Spleen (tissue), 7 donors: ENCODE measurements at regions not wholly inside any gene's neighbourhood (a gene's known extent, or its start where the extent isn't known, plus 50 kb on each side); places are given as distances from the start of the nearest gene placed in this dataset.

Source experiments
- CTCF ChIP-seq, 11 experiments: fragments of 200-600 bp in 7 of 11; fragments of 450-650 bp in 4 of 11; sonication (generic) in 4 of 11; IDR thresholded peaks in 8 of 11; conservative IDR thresholded peaks in 3 of 11; 1 replicate in 7 of 11; 2 replicates in 4 of 11; pipeline versions ENCODE4 v1.4.0 to v1.8.0; 2016 to 2021; ENCODE audit warnings: antibody characterized with exemption in 11 of 11, inconsistent platforms in 4 of 11, mild to moderate bottlenecking in 1 of 11
- POLR2A ChIP-seq, 3 donors: fragments of 450-650 bp; IDR thresholded peaks; one replicate each; pipeline ENCODE4 v1.5.1; 2017; ENCODE audit warnings: antibody characterized with exemption in 3 of 3, mild to moderate bottlenecking in 1 of 3
- donor health status: DM: no; HTN: no; CAD: no; lungs with moderate emphysema.
- donor health status: DM: no; HTN: no; CAD: no.
- donor health status: DM: no; HTN: no; CAD: no.

GRCh38 chr4:137125011-137125410 lies 407.3 kb downstream of the PCDH18 start:
- no peak for TF ChIP-seq CTCF (IDR thresholded peaks at IDR 0.05 in 8 of 11, conservative IDR thresholded peaks at IDR 0.05 in 3 of 11)
- TF ChIP-seq POLR2A (IDR thresholded peaks at IDR 0.05), result no peak
